ENCODE measurements at regions not wholly inside any gene's neighbourhood (a gene's known extent, or its start where the extent isn't known, plus 50 kb on each side); places are given as distances from the start of the nearest gene placed in this dataset.

DNA sequence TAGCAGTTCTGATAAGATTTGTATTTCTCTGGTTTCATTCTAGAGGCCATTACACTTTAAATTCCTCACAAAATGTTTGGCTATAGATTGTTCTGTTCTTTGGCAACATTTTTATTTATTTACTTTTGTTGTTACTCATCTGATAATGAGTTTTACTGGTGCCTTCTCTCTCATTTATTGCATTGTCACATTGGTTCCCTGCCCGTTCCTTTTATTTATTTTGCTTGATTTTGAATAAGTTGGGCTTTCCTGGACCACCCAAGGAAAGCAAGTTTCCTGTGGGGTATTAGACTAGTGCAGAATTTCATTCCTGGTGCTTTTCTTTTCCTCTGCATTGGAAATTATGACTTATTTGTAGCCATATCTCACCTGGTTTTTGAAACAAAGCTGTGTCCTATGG lies 232.0 kb downstream of the SOCS6 start:
- DNase-seq (ENCODE audit: low read depth, low spot score): no peak

DNA sequence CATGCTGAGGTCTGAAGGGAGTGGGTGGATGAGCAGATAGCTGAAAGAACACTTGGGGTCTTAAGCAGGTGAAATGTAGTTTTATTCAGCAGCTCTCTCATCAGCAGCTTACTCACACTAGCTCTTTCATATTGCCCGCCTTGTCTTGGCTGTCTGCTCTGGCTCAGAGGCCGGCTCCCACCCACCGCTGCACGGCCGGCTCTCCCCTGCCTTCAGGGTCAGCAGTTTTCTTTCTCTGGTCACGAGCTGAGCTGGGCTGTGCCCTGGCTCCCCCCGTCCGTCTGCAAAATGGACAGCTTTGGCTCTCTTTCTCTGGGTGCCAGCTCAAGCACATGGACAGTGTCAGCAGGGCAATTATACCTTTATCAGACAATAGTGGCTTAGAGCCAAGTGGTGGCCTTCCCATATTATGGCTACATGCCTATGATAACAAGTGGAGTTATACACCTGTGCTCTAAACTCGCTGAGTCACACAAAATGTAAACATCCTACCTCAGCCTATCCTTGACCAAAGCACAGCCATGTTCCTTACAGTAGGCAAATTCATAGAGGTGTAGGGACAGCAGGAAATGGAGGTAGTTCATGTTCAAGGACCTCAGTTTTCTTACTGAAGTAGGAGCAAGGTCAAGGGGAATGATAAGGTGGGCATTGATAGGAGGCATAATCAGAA lies 224.8 kb downstream of the SOCS6 start:
- DNase-seq (ENCODE audit: low read depth, low spot score): no peak

DNA sequence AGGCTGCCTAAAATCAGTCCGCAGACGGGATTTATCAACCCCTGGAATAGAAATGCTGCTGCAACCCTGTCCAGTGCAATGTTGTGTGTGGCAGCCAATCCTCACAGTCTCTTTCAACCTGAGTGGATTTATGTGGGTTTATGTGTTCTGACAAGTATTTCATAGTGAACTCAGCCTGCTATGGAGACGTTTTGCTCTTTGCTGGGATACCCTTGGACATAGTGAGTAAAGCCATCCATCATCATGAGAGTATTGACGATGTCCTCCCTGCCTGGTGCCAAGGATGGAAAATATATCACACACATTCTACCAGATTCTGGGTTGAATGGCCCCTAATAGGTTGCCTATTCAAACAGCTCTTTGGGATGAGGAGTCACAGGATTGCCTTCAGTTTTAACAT lies 219.1 kb downstream of the SOCS6 start:
- no peak for DNase-seq (ENCODE audit: low read depth, low spot score)

GRCh38 chr18:70506511-70506910 lies 217.7 kb downstream of the SOCS6 start:
- DNase-seq (ENCODE audit: low read depth, low spot score): no peak

- no peak for DNase-seq (ENCODE audit: low read depth, low spot score)
These were observed 214.2 kb downstream of the SOCS6 start for GRCh38 chr18:70503060-70503459.

DNA sequence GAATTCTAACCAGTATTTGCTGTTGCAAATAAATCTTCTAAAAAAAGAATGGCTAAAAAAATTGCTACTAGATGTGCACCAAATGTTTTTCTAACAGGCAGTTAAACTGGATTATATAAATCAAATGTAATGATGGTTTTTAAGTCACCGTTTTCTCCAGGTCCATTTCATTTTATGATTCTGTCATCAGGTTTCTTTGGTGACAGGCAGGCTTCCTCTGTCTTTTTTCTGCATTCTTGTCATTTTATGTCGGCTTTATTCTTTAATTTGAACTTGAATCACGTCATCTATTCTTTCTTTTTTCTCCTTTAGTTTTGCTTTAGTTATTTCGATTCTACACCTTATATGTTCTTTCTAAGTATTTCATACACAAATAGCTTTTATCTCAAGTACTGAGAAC lies 212.5 kb downstream of the SOCS6 start:
- DNase-seq (ENCODE audit: low read depth, low spot score): no peak

DNA sequence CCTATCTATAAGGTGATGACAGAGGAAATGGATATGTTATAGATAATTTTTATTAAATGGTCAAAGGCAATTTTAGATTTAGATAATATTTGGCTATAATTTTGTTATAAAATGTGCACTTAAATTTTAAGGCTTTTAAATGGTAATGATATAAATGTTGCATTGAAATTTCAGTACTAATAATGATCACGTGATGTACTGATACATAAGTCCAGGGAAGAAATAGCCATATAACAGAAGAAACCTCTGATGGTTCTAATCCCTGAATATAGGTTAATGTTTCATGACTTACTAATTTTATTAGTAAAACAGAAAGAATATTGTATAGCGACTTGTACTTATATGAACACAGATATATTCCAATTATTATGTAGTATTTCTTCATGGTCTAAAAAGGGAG lies 211.9 kb downstream of the SOCS6 start:
- no peak for DNase-seq (ENCODE audit: low read depth, low spot score)

DNA sequence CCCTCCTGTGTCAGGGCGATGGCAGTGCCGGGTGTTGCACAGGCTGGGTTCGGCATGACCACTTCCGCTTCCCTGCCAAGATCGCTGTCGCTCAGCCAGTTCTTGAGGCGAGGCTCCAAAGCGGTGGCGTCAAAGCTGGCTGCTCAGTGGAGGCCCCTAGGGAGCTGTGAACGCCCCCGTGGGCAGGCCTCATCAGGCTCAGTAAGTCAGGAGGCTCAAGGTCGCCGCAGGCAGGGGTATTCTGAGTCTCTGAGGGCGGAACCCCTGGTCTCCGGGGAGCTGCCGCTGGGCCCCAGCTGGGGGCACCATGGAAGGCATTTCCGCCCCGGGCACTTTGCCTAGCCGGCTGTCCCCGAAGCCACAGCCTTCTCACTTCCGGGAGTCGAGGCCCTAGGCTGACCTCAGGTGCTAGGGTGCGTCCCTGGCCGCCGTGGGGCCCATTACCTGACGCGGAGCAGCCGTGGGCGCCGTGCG lies 210.4 kb downstream of the SOCS6 start:
- no peak for DNase-seq (ENCODE audit: low read depth, low spot score)

DNA sequence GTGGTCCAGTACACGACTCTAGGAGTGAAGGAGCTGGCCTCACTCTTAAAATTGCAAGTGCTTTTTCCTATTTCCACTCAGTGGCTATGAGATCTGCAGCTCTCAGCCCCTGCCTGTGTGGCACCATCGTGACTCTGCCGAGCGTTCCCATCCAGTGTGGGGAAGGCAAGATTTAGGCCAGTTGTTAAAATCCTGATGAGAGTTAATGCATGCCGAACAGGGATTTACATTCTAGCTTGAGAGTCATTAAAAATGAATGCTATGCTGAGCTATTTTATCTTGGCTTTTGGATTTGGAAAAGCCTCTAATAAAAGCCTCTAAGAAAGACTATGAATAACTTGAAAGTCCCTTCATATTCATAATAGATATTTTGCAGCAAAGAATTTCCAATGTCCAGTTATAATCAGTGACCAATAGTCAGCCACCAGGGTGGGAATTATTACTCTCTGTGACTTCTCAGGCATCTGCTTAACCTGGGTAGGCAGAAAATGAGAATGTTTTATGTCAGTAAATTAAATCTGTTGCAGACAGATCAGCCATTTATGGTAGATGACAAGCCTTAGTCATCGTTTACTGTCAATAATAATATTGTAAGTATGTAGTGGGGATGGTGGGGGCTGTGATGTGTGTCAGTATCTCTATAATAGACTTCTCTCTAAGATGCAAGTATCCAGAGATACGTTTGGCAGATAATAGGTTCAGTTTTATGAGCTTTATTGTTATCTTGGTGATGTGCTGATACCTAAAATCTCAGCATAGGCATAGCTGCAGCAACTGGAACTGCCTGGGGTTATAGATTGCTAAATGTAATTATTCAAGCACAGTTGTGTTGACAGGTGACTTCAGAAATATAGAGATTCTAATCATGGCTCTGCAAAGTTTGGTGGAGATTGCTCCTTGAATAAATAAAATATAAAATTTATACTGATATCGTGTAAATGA lies 207.8 kb downstream of the SOCS6 start:
- DNase-seq (ENCODE audit: low read depth, low spot score): no peak

DNA sequence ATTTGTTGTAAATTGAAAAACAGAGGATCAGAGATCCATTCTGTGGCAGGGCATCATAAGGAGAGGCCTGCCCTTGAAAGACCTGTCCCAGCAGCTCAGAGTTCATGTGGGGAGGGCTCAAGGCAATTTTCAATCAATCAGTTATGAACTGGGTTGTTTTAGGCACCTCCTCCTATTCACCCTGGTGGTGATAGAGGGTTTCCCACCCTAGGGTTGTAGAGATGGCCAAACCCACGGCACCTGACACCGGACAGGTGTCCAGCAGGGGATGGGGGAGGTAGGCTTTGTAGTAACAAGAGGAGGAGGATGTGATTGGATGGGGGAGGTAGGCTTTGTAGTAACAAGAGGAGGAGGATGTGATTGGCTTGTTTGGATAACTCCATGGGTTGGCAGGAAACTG lies 205.7 kb downstream of the SOCS6 start:
- DNase-seq (ENCODE audit: low read depth, low spot score): no peak

DNA sequence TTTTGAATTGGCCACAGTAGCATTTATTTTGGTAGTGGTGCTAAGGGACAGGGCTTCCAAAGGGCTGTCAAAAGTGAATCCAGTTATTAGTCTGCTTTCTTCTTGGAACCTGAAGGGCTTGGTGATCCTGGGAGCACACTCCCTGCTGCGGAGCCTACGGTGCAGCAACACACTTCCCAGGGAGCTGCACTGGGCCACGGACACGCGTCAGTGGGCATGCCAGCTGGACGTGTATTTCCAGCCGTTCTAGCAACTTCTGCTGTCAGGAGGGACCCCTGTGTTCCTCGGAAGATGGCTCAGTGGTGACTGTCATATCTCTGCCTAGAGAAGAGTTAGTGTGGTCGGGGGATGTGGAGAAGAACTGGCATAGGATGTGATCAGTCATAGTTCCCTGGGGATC lies 204.6 kb downstream of the SOCS6 start:
- no peak for DNase-seq (ENCODE audit: low read depth, low spot score)

DNA sequence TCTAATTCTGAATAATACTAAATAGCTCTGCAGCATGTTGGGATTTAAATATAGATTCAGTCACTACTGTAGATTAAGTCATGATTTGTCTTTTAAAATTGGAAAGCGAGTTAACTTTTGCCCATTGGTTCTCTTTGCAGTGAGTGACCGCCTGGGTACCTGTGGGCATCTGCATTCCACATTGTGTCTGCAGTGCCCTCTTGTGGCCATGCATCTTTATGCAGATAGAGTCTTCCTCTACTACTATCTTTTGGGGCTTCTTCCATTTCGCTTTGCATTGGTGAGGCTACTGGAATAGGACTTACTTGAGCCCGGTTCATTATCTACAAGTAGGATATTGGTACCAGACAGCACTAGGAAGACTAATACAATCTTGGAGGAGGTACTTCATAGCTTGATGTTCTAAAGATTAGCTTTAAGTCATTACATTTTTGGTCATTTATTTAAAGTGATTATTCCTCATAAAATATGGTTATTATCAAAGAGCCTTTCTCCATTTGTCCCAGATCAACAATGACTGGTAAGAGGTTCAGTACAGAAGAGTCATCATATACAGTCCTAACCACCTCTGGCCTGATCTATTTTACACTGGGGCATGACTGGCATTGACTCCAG lies 203.0 kb downstream of the SOCS6 start:
- peak; percentile 12 for DNase-seq (ENCODE audit: low read depth, low spot score)

- DNase-seq (ENCODE audit: low read depth, low spot score): no peak
These were observed 201.4 kb downstream of the SOCS6 start for GRCh38 chr18:70489986-70490933.

DNA sequence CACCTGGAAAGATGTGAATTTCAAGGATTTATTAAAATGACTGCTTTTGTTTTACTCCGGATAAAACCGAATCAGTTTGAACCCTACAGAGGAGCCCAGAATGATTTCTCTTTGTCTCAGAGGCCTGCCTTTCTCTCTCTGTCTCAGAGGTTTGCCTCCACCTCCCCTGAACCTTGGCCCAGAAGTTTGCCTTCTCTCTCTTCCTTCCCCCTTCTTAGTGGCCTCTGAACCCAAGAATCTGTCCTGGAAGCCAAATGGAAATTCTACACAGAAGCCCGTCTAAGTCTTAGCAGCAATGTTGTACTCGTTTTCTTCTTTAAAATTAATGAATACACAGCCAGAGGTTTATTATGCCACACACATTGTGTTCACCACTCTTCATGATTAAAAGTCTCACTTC lies 200.7 kb downstream of the SOCS6 start:
- no peak for DNase-seq (ENCODE audit: low read depth, low spot score)

GRCh38 chr18:70469916-70470315 lies 181.1 kb downstream of the SOCS6 start:
- DNase-seq (ENCODE audit: low read depth, low spot score): no peak

DNA sequence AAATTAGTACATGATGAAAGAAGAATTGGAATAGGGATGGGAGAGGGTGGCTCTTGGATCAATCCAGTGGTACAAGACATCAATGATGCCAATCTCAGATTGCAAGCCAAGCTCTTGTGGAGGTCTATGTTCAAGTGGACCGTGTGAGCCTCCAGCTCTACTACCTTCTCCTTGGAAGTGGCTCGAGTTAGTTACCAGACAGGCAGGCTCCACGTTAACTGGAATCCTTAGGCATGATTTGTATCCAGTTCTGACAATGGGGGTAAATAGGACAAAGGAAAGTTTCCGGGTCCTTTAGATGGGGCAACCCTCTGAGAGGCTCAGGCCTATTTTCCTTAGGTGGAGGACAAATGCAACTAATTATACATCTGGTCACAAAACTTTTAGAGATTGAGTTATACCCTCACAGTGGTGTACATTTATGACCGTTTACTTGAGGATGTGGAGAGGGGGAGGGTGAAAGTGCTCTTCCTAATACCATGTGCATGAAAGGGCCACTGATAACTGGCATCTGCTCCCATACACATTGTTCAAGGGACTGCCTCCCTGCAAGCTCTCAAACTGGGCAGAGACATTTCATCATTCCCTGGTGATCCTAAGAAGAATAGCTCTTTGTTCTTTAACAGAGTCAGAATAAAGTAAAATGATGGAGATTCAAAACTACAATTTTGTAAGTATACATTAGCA lies 180.2 kb downstream of the SOCS6 start:
- DNase-seq (ENCODE audit: low read depth, low spot score): no peak

DNA sequence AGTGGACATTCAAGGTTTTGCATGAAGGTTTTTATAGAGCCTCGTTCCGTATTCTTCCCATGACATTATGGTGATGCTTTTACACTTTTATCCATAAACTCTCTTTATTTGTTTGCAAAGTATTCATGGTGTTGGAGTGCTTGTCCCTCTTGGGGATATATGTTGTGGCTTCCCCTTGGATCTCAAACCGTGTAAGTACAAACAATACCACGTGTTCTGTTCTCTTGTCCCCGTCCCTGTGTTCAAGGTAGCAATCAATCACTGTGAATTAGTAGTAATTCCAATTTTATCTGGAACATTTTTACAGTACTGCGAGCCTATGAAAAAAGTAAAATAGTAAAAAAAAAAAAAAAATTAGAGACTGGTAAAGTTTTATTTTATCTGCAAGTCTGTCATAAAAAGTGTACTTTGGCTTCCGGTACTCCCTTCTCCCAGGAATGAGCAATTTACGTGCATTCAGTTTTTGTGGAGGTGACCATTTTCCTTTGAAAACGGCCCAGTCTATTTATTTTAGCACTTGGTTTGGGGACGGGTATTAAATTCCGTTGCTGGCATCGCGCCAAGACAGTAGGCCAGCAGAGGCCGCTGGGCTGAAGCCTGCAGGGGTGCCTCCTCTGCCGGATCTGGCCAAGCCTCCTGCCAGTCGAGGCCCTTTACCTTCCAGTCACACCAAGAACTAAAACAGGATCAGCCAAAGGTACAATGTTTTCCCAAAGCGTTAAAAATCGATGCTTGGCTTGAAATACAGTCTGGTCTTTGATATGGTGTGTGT lies 175.7 kb downstream of the SOCS6 start:
- DNase-seq (ENCODE audit: low read depth, low spot score): no peak

- DNase-seq (ENCODE audit: low read depth, low spot score): no peak
These were observed 174.2 kb downstream of the SOCS6 start for GRCh38 chr18:70463085-70463484.

DNA sequence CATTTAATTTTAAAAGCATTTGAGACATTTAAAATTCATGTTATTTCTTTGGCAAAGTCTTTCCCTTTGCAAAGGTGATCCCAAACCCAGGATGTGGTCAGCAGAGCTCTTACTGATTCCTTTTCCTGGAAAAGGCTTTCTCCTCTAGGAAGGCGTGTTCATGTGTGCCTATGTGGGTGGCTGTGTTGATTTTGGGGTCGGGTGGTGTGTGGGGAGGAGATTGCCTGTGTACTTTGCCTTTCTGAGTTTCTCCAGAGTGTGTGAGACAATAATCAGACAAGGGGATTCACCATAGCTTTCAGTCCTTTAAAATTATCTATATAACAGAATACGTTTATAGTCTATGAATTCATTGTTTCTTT lies 173.2 kb downstream of the SOCS6 start:
- no peak for DNase-seq (ENCODE audit: low read depth, low spot score)

All from activated CD4-positive, CD25-positive, alpha-beta regulatory T cell treated with anti-CD3 and anti-CD28 coated beads, Interleukin-2, amount 50 U/mL, for 16 hours (primary cell).